ENCODE measurements at regions not wholly inside any gene's neighbourhood (a gene's known extent, or its start where the extent isn't known, plus 50 kb on each side); places are given as distances from the start of the nearest gene placed in this dataset.

- Histone ChIP-seq H3K27ac (ENCODE audit: extremely low read depth, low read depth, low read length) (no peak overlapping the region), H3K9me3 (replicated peaks; ENCODE audit: control insufficient read depth, insufficient read depth, low read depth, low read length) (no peaks in the 10 kb centered on the region), H3K4me2 (ENCODE audit: insufficient read depth, low read length) (no peak overlapping the region), H3K4me3 (no peak overlapping the region), H3K9ac (ENCODE audit: insufficient read depth in 1 of 2, low read depth in 2 of 2, low read length in 2 of 2) (no peak overlapping the region), H2AFZ (ENCODE audit: low read depth, low read length) (no peak overlapping the region), H4K20me1 (replicated peaks; ENCODE audit: control insufficient read depth, insufficient read depth, low read length) (no peaks in the 10 kb centered on the region), H3K36me3 (ENCODE audit: control insufficient read depth, insufficient read depth, low read length) (no peaks in the 10 kb centered on the region), H3K9me1 (ENCODE audit: control insufficient read depth, insufficient read depth, low read length) (no peaks in the 10 kb centered on the region), H3K27me3 (ENCODE audit: control insufficient read depth in 2 of 2, insufficient read depth in 2 of 2, low read length in 2 of 2) (no peaks in the 10 kb centered on the region), H3K79me2 (ENCODE audit: control insufficient read depth, insufficient read depth, low read length) (no peaks in the 10 kb centered on the region), H3K4me1 (replicated peaks in 1 of 2; ENCODE audit: control insufficient read depth in 2 of 2, insufficient read depth in 2 of 2, low read length in 2 of 2) (no peaks in the 10 kb centered on the region)
- no peak for TF ChIP-seq ZNF551 (CRISPR knock-in tag; IDR thresholded peaks at IDR 0.05)
- BruUV-seq (replicated peaks), result no TSS peak
- in situ Hi-C loops (cut with MboI) (no loop called here), intact Hi-C loops (cut with micrococcal nuclease) (no loop called here)
- POLR2A ChIA-PET, result no interaction called here
- DNase-seq (ENCODE audit: extremely low read depth in 1 of 4, low spot score in 3 of 4) (no peak), ATAC-seq (no peak), FAIRE-seq (no peak)
- CTCF ChIA-PET (ENCODE audit: low intra/inter-chr PET ratio), result no interaction called here
- WGBS (ENCODE audit: insufficient coverage, low coverage, missing lambda C conversion rate), result 0% methylated on average over 1 of the region's 1 CpG
Observed at GRCh38 chr4:43275779-43276178, 383.3 kb downstream of the GRXCR1 start.

GRCh38 chr4:43276321-43276720 is 383.8 kb downstream of the GRXCR1 start:
- no peak for DNase-seq (ENCODE audit: extremely low read depth in 1 of 4, low spot score in 3 of 4)
- POLR2A ChIA-PET, result no interaction called here
- Histone ChIP-seq H2AFZ (ENCODE audit: low read depth, low read length) (no peak overlapping the region), H3K27ac (ENCODE audit: extremely low read depth, low read depth, low read length) (no peak overlapping the region), H3K9me3 (replicated peaks; ENCODE audit: control insufficient read depth, insufficient read depth, low read depth, low read length) (no peaks in the 10 kb centered on the region), H3K4me1 (replicated peaks in 1 of 2; ENCODE audit: control insufficient read depth in 2 of 2, insufficient read depth in 2 of 2, low read length in 2 of 2) (no peaks in the 10 kb centered on the region), H3K9ac (ENCODE audit: insufficient read depth in 1 of 2, low read depth in 2 of 2, low read length in 2 of 2) (no peak overlapping the region), H3K79me2 (ENCODE audit: control insufficient read depth, insufficient read depth, low read length) (no peaks in the 10 kb centered on the region), H3K36me3 (ENCODE audit: control insufficient read depth, insufficient read depth, low read length) (no peaks in the 10 kb centered on the region), H3K27me3 (ENCODE audit: control insufficient read depth in 2 of 2, insufficient read depth in 2 of 2, low read length in 2 of 2) (no peaks in the 10 kb centered on the region), H3K4me3 (no peak overlapping the region), H3K4me2 (ENCODE audit: insufficient read depth, low read length) (no peak overlapping the region), H4K20me1 (replicated peaks; ENCODE audit: control insufficient read depth, insufficient read depth, low read length) (no peaks in the 10 kb centered on the region), H3K9me1 (ENCODE audit: control insufficient read depth, insufficient read depth, low read length) (no peaks in the 10 kb centered on the region)
- FAIRE-seq, result no peak
- intact Hi-C loops (cut with micrococcal nuclease) (no loop called here), in situ Hi-C loops (cut with MboI) (no loop called here)
- no peak for ATAC-seq
- CTCF ChIA-PET (ENCODE audit: low intra/inter-chr PET ratio), result no interaction called here
- BruUV-seq (replicated peaks), result no TSS peak
- 0% methylated on average over 1 of the region's 1 CpG for WGBS (ENCODE audit: insufficient coverage, low coverage, missing lambda C conversion rate)
- TF ChIP-seq ZNF239 (CRISPR knock-in tag; IDR thresholded peaks at IDR 0.05) (no peak), HOMEZ (CRISPR knock-in tag; IDR thresholded peaks at IDR 0.05) (no peak), ZNF75A (CRISPR knock-in tag; IDR thresholded peaks at IDR 0.05) (no peak), GATAD2A (IDR thresholded peaks at IDR 0.05) (no peak), POLR2B (IDR thresholded peaks at IDR 0.05; ENCODE audit: low read depth, partially characterized antibody) (no peak), PATZ1 (CRISPR knock-in tag; IDR thresholded peaks at IDR 0.05; ENCODE audit: borderline replicate concordance) (no peak), SMARCB1 (IDR thresholded peaks at IDR 0.05; ENCODE audit: insufficient read length, low read depth) (no peak), ATF6 (CRISPR knock-in tag; IDR thresholded peaks at IDR 0.05) (no peak), SIRT6 (IDR thresholded peaks at IDR 0.05; ENCODE audit: low read depth, low read length) (no peak)
